Endodermal cell (in vitro differentiated cells): ENCODE measurements at regions not wholly inside any gene's neighbourhood (a gene's known extent, or its start where the extent isn't known, plus 50 kb on each side); places are given as distances from the start of the nearest gene placed in this dataset.

Source experiments
- DNase-seq: peaks from one replicate; pipeline ENCODE4 v3.0.0-alpha.2; 2017
- H3K27ac ChIP-seq: 2 replicates; pipeline ENCODE4 v1.5.1; 2013; ENCODE audit warnings: mild to moderate bottlenecking, low read depth, low read length, moderate library complexity
- H3K27me3 ChIP-seq: 2 replicates; pipeline ENCODE4 v1.6.1; 2013; ENCODE audit warnings: mild to moderate bottlenecking, low read length, moderate library complexity; ENCODE audit not compliant: insufficient read depth, control insufficient read depth, poor library complexity, severe bottlenecking
- H3K36me3 ChIP-seq: 2 replicates; pipeline ENCODE4 v1.7.0; 2013; ENCODE audit warnings: mild to moderate bottlenecking, low read length, moderate library complexity; ENCODE audit not compliant: control insufficient read depth, insufficient read depth
- H3K4me1 ChIP-seq: one replicate; pipeline ENCODE4 v1.7.0; 2013; ENCODE audit warnings: low read length; ENCODE audit not compliant: control insufficient read depth, insufficient read depth
- H3K4me3 ChIP-seq: 2 replicates; pipeline ENCODE4 v1.5.1; 2013; ENCODE audit warnings: mild to moderate bottlenecking, low read length, moderate library complexity
- H3K9ac ChIP-seq: 2 replicates; pipeline ENCODE4 v1.6.1; 2013; ENCODE audit warnings: mild to moderate bottlenecking, low read length, moderate library complexity; ENCODE audit not compliant: poor library complexity, severe bottlenecking; ENCODE audit errors: extremely low read depth
- H3K9me3 ChIP-seq: 2 replicates; pipeline ENCODE4 v1.6.1; 2013; ENCODE audit warnings: mild to moderate bottlenecking, low read length, moderate library complexity; ENCODE audit not compliant: control insufficient read depth
- H3K27ac Mint-ChIP-seq: 2 replicates; pipeline ENCODE4 v1.8.0; 2020; ENCODE audit warnings: mixed read lengths
- H3K27me3 Mint-ChIP-seq: 2 replicates; pipeline ENCODE4 v1.8.0; 2021; ENCODE audit warnings: mild to moderate bottlenecking, mixed read lengths; ENCODE audit not compliant: insufficient read depth
- H3K36me3 Mint-ChIP-seq: 2 replicates; pipeline ENCODE4 v1.8.0; 2020; ENCODE audit warnings: low read depth, mixed read lengths
- H3K4me1 Mint-ChIP-seq: 2 replicates; pipeline ENCODE4 v1.8.0; 2020; ENCODE audit warnings: mixed read lengths
- H3K4me3 Mint-ChIP-seq: 2 replicates; pipeline ENCODE4 v1.8.0; 2020; ENCODE audit warnings: mild to moderate bottlenecking, moderate library complexity, mixed read lengths
- H3K9me3 Mint-ChIP-seq: 2 replicates; pipeline ENCODE4 v1.8.0; 2020; ENCODE audit warnings: mild to moderate bottlenecking, mixed read lengths
- CTCF ChIP-seq: fragments of 200-600 bp; sonication (generic); conservative IDR thresholded peaks from 2 replicates; pipeline ENCODE4 v1.5.0; 2021; ENCODE audit warnings: antibody characterized with exemption, mild to moderate bottlenecking
- WGBS, 2 experiments: methylation state at CpG; one replicate each; pipeline versions ENCODE4 v1.1.5 to v1.1.7; 2013; ENCODE audit warnings: missing lambda C conversion rate in 2 of 2, mixed read lengths in 1 of 2; ENCODE audit not compliant: insufficient coverage in 1 of 2, insufficient read length in 1 of 2; 5-methylcytosine and 5-hydroxymethylcytosine counted together

- Mint-ChIP-seq H3K9me3 (no peaks in the 10 kb centered on the region), H3K4me1 (peaks cover 3% of the 10 kb centered on the region), H3K27ac (no peak overlapping the region), H3K4me3 (no peak overlapping the region), H3K27me3 (no peaks in the 10 kb centered on the region), H3K36me3 (no peaks in the 10 kb centered on the region)
- H3K4me3 ChIP-seq, result no peak overlapping the region
- WGBS, 2 experiments, result 71 to 92% methylated on average over 2 to 3 of the region's 3 CpGs
- no peak overlapping the region for H3K9ac ChIP-seq
- no peaks in the 10 kb centered on the region for H3K27me3 ChIP-seq
- no peaks in the 10 kb centered on the region for H3K4me1 ChIP-seq
- H3K27ac ChIP-seq, result no peak overlapping the region
- H3K9me3 ChIP-seq, result peaks cover 16% of the 10 kb centered on the region
- TF ChIP-seq CTCF, result no peak
- no peaks in the 10 kb centered on the region for H3K36me3 ChIP-seq
- no peak for DNase-seq
Measured at GRCh38 chr3:1832395-1832794, 266.3 kb upstream of the CNTN4 start.

GRCh38 chr3:1843111-1843510, 255.6 kb upstream of the CNTN4 start:
- Histone ChIP-seq H3K36me3 (no peaks in the 10 kb centered on the region), H3K9me3 (peaks cover 44% of the 10 kb centered on the region), H3K27me3 (no peaks in the 10 kb centered on the region), H3K27ac (no peak overlapping the region), H3K9ac (no peak overlapping the region), H3K4me1 (no peaks in the 10 kb centered on the region), H3K4me3 (no peak overlapping the region)
- Mint-ChIP-seq H3K27me3 (no peaks in the 10 kb centered on the region), H3K27ac (no peak overlapping the region), H3K9me3 (no peaks in the 10 kb centered on the region), H3K4me1 (peaks cover 10% of the 10 kb centered on the region), H3K4me3 (no peak overlapping the region), H3K36me3 (no peaks in the 10 kb centered on the region)
- DNase-seq, result no peak
- 53 to 54% methylated on average over 5 to 6 of the region's 6 CpGs for WGBS, 2 experiments
- TF ChIP-seq CTCF, result no peak

- no peaks in the 10 kb centered on the region for H3K36me3 ChIP-seq
- no peak for TF ChIP-seq CTCF
- H3K4me3 Mint-ChIP-seq, result no peak overlapping the region
- no peaks in the 10 kb centered on the region for H3K9me3 Mint-ChIP-seq
- H3K4me1 Mint-ChIP-seq, result peaks cover 10% of the 10 kb centered on the region
- no peak overlapping the region for H3K4me3 ChIP-seq
- H3K27ac Mint-ChIP-seq, result no peak overlapping the region
- no peak overlapping the region for H3K9ac ChIP-seq
- 57 to 80% methylated on average over 1 to 2 of the region's 3 CpGs for WGBS, 2 experiments
- peaks cover 22% of the 10 kb centered on the region for H3K9me3 ChIP-seq
- H3K36me3 Mint-ChIP-seq, result no peaks in the 10 kb centered on the region
- H3K27ac ChIP-seq, result no peak overlapping the region
- no peak for DNase-seq
- no peaks in the 10 kb centered on the region for H3K4me1 ChIP-seq
- H3K27me3 ChIP-seq, result no peaks in the 10 kb centered on the region
- H3K27me3 Mint-ChIP-seq, result no peaks in the 10 kb centered on the region
Measured at GRCh38 chr3:1847571-1847970, 251.1 kb upstream of the CNTN4 start.
